CD4-positive, alpha-beta T cell treated with Interleukin-6 for 4 hours (primary cell): ENCODE measurements at regions not wholly inside any gene's neighbourhood (a gene's known extent, or its start where the extent isn't known, plus 50 kb on each side); places are given as distances from the start of the nearest gene placed in this dataset.

Source experiments
- DNase-seq: peaks from one replicate; pipeline ENCODE4 v3.0.0-alpha.2; 2020; ENCODE audit warnings: mixed read lengths

- no peak for DNase-seq
Measured at GRCh38 chr1:209318181-209319056, 265.1 kb upstream of the CAMK1G start.

GRCh38 chr1:209319057-209319432, 264.5 kb upstream of the CAMK1G start:
- no peak for DNase-seq

GRCh38 chr1:209319549-209319948, 264.0 kb upstream of the CAMK1G start:
- DNase-seq, result no peak

DNA sequence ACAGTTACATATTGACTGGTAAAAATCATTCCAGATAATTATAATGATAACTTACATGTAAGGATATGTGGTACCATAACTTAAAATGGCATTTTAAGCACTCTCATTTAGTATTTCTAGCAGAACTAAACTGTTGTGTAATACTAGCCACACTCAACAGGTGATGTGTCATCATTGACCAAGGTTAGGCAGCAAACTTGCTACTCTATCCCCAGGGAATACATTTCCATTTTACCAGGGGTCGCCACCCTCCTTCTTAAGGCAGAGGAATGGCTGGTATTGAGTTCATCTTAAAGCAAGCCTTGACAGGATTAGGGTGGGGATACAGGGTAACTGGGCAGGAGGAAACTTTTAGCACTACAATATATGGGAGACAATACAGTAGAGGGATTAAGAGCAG, 259.8 kb upstream of the CAMK1G start:
- DNase-seq, result no peak

- DNase-seq, result no peak
Measured at GRCh38 chr1:209324901-209325871, 258.3 kb upstream of the CAMK1G start.

DNA sequence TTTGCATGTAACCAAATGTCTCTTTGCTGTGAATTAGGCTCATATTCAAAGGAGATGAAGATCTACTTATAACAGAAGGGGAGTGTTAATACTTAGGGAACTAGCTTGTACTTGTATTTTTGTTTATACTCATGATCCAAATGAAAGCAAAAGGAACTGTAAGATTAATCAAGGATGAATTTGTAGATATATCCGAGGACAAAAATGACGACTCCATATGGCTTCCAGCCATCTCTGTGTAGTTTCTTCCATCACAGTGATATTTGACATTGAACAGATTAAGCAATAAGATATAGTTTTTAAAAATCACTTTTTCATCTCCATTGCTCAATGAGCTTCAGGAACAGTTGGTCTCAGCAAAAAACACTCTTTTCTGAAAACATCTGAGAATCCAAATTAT, 257.4 kb upstream of the CAMK1G start:
- DNase-seq, result no peak

DNA sequence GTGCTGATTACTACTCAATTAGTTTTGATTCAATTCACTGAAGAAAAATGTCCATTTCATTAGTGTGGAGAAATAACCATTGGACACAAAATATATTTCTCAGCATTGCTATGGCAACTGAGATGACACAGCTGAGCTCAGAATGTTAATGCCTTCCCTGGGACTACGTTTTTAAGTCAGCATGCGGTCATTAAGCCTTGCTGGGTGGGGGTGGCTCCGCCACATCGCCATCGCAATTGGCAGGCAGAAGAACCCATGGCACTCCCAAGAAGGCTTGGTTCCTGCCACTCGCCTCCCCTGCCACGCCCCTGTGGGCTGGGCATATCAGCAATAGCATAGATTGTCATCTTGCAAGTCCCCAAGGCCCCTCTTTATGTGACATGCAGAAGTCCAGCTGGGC, 256.7 kb upstream of the CAMK1G start:
- DNase-seq, result no peak

DNA sequence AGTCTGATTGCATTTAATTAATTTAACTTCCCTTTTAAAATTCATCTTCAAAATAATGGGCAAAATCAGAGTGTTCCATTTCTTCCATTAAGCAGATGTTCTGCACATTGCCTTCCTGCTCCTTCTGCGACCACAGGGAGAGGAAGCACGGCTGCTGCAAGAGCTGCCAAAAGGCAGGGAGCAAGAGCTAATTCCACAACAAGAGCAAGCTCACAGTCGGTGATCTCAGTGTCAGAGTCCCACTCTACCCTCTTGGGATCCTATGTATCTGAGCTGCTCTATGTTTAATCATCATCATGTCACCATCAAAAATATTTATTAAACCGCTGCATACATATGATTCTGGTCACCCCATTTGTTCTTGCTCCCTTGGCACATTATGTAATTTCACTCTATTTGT, 255.3 kb upstream of the CAMK1G start:
- no peak for DNase-seq

- no peak for DNase-seq
Measured at GRCh38 chr1:209335178-209335577, 248.3 kb upstream of the CAMK1G start.

DNA sequence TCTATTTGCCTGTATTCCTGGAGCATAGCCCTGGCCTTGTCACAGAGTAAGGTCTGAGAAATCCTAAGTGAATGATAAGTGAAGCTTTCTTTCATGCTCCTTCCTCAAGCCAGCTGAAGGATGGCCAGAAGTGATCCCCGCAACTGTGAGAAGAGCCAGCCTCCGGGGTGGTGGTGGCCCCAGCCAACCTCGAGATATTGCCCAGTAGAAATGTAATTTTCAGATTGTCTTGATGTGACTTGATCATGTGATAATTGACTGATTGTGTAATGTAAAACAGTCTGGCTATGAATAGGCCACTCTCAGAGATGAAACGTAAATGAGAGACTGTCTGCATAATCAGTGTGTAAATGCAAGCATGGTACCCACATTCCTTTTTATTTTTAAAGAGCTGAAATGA, 242.4 kb upstream of the CAMK1G start:
- DNase-seq, result no peak

- DNase-seq, result no peak
Measured at GRCh38 chr1:209341673-209342420, 241.7 kb upstream of the CAMK1G start.

- DNase-seq, result no peak
Measured at GRCh38 chr1:209342441-209343175, 240.9 kb upstream of the CAMK1G start.

DNA sequence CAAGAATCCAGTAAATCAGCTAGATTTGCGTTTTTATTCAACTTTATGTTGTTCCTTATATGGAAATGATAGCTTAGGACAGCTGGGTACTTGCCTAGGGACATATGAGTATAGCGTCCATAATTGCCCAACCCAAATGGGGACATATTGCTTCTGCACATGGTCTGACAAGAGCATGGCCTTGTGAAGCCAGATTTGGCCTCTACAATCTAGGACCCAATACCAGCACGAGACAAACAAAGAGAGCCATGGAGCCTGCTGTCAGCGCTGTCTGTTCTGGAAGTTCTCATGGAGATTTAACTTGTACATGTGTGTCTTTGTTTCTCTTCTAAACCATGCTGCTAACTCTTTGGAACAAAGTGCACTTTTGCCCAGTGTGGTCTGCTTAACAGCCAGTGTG, 240.0 kb upstream of the CAMK1G start:
- no peak for DNase-seq

DNA sequence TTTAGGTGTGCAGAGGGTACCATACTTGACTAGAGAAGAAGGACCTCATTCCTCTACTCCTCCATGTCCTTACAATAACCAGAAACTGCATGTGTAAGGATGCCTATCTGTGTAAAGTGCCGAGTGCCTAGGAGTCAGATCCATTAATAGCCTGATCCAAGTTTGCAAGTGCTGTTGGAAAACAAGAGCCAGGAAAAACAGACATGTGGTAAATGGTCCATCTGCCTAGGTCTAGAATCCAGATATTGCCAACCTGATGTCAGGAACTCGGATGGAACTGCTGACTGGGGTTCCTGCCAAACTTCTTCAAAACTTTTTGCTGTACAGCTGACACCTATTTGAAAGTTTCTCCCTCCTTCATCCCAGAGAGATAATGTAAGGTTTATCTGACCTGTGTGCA, 239.4 kb upstream of the CAMK1G start:
- no peak for DNase-seq

DNA sequence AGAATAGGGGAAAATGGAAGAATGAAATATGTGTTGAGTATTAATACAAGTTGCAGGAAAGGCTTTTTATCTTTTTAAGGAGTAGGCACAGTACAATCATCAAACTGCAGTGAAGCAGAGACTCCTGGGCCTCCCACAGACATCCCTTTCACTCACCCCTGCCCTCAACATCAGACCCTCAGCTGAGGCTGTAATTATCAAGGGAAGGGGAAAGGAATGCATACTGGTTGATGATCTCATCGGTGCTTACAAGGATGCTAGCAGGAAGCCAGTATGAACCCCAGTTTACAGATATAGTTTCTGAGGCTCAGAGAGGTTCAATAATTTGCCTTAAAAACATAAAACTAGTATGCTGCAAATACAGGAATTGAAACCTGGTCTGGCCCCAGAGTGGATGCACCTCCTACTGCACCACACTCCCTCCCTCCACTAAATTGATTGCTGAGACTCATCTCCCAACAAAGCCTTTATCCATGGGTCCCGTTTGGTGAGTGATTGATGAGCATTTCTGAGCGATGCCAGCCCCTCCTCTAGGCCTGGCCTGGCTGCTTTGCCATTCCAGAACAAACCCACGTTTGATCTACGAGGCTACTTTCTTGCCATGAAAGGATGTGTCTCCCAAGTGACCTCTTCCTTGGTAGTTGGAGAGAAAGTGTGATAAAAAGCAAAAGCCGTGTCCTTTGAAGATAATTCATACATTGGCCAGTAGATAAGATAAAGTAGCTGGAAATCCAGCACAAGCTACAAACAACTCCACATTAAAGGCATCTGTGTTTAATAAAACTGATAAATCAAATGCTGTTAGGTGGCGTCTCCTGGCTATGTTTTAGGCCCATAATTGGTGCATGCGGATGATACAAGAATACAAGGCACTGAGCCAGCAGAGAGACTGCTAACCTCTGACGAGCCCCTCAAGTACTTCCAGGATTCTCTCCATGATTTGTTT, 233.9 kb upstream of the CAMK1G start:
- no peak for DNase-seq

DNA sequence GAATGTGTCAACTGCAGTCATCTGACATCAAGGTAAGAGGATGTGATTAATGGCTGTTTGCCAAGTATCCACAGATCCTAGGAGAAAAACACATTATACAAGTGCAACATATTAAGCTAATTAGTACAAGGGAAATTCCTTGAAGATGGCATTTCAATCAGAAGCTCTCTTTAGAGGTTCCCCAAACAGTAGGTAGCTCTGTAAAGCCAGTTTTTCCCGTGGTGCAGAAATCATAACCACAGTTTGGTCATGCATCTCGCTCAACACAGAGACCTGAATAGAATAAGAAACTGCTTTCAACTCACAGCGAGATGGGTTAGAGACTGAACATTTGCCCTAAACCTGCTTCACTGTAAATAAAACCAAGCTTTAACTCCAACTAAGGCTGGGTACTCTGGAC, 230.5 kb upstream of the CAMK1G start:
- DNase-seq, result no peak

DNA sequence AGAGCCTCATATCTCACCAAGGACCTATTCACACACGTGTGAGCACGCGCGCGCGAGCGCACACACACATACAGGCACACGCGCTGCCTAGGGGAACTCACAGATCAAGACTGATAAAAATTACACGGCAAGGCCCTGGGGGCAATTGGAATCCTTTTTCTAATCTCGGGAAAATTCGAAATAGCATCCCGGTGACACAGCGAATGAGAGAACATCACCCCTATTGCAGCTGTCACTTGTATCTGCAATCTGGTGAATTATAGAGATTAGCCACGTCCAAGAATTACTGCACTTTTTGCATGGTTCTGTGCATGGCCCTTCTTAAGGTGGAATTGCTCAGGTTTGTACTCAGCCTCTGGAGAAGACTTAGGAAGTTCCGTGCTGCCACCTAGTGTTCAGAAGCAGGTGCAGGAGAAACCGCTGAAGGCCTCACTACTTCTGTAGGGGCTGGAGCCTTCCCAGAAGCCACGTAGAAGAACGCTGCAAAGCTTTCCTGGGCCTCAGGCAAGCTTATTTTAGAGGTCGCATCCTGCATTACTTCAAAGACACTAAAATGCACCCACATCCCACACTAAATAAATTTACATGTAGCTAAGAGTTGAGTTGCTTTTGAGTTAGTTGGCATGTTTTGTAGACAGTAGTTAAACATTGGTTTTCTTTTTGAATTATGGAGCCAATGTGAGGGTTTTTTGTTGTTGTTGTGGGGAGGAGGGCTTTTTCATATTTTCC, 229.2 kb upstream of the CAMK1G start:
- DNase-seq, result peak; percentile 41

GRCh38 chr1:209354840-209355165, 228.7 kb upstream of the CAMK1G start:
- no peak for DNase-seq

- no peak for DNase-seq
Measured at GRCh38 chr1:209355415-209355814, 228.1 kb upstream of the CAMK1G start.

DNA sequence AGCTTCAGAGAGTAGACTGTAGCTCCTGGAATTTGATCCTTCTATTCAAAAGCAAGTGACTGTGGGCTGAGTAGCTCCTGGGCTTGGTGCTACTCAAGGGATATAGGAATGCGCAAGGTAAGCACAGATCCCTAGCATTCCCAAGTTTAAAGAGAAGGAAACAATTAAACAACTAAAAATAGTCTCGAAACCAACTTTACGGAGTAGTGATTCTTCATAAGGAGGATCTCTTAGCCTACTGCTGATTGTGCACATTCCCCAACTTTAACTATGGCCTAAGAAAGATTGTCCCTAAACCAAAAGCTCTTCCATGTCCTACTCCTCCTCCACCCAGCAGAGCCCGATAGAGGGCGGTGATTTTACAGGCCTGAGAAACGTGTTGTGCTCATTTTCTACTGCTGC, 226.5 kb upstream of the CAMK1G start:
- DNase-seq, result no peak

DNA sequence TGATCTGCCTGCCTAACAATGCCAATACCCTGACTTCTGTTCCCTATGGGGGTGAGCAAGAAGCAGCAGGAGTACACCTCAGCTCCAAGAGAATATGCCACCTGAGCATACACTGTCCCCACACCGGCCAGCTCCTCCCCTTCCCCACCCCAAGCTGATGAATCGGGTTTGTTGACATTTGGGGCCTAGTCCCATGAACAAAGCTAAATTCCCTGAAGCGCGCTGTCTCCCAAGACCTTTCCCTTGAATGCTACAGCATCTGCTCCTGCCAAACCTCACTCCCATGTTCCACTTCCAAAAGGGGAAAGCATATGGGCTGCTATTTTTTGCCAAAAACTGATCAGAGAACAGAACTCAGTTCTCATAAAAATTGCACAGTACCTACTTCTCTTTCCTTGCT, 220.4 kb upstream of the CAMK1G start:
- no peak for DNase-seq
